Calu3 (cell line): ENCODE measurements at regions not wholly inside any gene's neighbourhood (a gene's known extent, or its start where the extent isn't known, plus 50 kb on each side); places are given as distances from the start of the nearest gene placed in this dataset.

Experiments used
- BruUV-seq: library from RNA; stranded (reverse); fragments of 400-500 nt; replicated peaks from 2 replicates; lab custom pipeline; 2021; lab: Mats Ljungman, UMichigan
- CTCF ChIA-PET: fragments of 300-600 bp; sonication (Branson Sonifier 250); formaldehyde crosslinking; loops from one replicate; lab custom pipeline; 2022; ENCODE audit warnings: antibody characterized with exemption; lab: Charles Lee
- DNase-seq: peaks from one replicate; pipeline ENCODE4 v3.0.0; 2022
- H3K27ac Mint-ChIP-seq: one replicate; pipeline ENCODE4 v1.8.0; 2022; ENCODE audit warnings: mixed read lengths; ENCODE audit not compliant: unreplicated experiment
- H3K27me3 Mint-ChIP-seq: one replicate; pipeline ENCODE4 v1.8.0; 2022; ENCODE audit warnings: mixed read lengths; ENCODE audit not compliant: unreplicated experiment
- H3K36me3 Mint-ChIP-seq: one replicate; pipeline ENCODE4 v1.8.0; 2022; ENCODE audit warnings: mild to moderate bottlenecking, moderate library complexity, mixed read lengths; ENCODE audit not compliant: insufficient read depth, unreplicated experiment
- H3K4me1 Mint-ChIP-seq: one replicate; pipeline ENCODE4 v1.8.0; 2022; ENCODE audit warnings: mild to moderate bottlenecking, low read depth, mixed read lengths; ENCODE audit not compliant: unreplicated experiment
- H3K4me3 Mint-ChIP-seq: one replicate; pipeline ENCODE4 v1.8.0; 2022; ENCODE audit warnings: mild to moderate bottlenecking, low read depth, moderate library complexity, mixed read lengths; ENCODE audit not compliant: unreplicated experiment
- H3K9me3 Mint-ChIP-seq: one replicate; pipeline ENCODE4 v1.8.0; 2022; ENCODE audit warnings: low read depth, mixed read lengths; ENCODE audit not compliant: unreplicated experiment
- CTCF ChIP-seq: fragments of 200-600 bp; IDR thresholded peaks from one replicate; pipeline ENCODE4 v1.8.0; 2022; ENCODE audit warnings: antibody characterized with exemption; ENCODE audit not compliant: unreplicated experiment
- intact Hi-C: fragments of 100-400 bp; cut with micrococcal nuclease; formaldehyde crosslinking; loops from one replicate; pipeline ENCODE4 v1.10.0; 2022; ENCODE audit not compliant: unreplicated experiment

GRCh38 chr16:86243123-86243473 is 267.2 kb upstream of the FOXF1 start:
- intact Hi-C loops, result no loop called here
- CTCF ChIA-PET, result no interaction called here
- H3K4me1 Mint-ChIP-seq, result no peaks in the 10 kb centered on the region

GRCh38 chr16:86243571-86244154 is 266.7 kb upstream of the FOXF1 start:
- BruUV-seq, result no TSS peak
- H3K27me3 Mint-ChIP-seq, result peaks cover 91% of the 10 kb centered on the region
- intact Hi-C loops, result no loop called here
- H3K36me3 Mint-ChIP-seq, result no peaks in the 10 kb centered on the region
- no peaks in the 10 kb centered on the region for H3K9me3 Mint-ChIP-seq
- H3K27ac Mint-ChIP-seq, result no peak overlapping the region
- TF ChIP-seq CTCF, result no peak
- no peak for DNase-seq
- no peak overlapping the region for H3K4me3 Mint-ChIP-seq
- CTCF ChIA-PET, result no interaction called here
- H3K4me1 Mint-ChIP-seq, result no peaks in the 10 kb centered on the region

More at GRCh38 chr16:86243123-86243473, 267.2 kb upstream of the FOXF1 start:
- TF ChIP-seq CTCF, result no peak
- Mint-ChIP-seq H3K27me3 (peaks cover 86% of the 10 kb centered on the region), H3K27ac (no peak overlapping the region), H3K9me3 (no peaks in the 10 kb centered on the region), H3K36me3 (no peaks in the 10 kb centered on the region), H3K4me3 (no peak overlapping the region)
- BruUV-seq, result no TSS peak
- DNase-seq, result no peak

- H3K27ac Mint-ChIP-seq, result no peak overlapping the region
- no peak for TF ChIP-seq CTCF
- BruUV-seq, result no TSS peak
- no peaks in the 10 kb centered on the region for H3K4me1 Mint-ChIP-seq
- H3K9me3 Mint-ChIP-seq, result no peaks in the 10 kb centered on the region
- H3K4me3 Mint-ChIP-seq, result no peak overlapping the region
- DNase-seq, result no peak
- H3K36me3 Mint-ChIP-seq, result no peaks in the 10 kb centered on the region
- intact Hi-C loops, result no loop called here
- CTCF ChIA-PET, result no interaction called here
- H3K27me3 Mint-ChIP-seq, result peaks cover 96% of the 10 kb centered on the region
These were observed 266.2 kb upstream of the FOXF1 start for GRCh38 chr16:86244158-86244557.

GRCh38 chr16:86244936-86245335 is 265.4 kb upstream of the FOXF1 start:
- Mint-ChIP-seq H3K4me1 (no peaks in the 10 kb centered on the region), H3K9me3 (no peaks in the 10 kb centered on the region), H3K27me3 (peaks cover 100% of the 10 kb centered on the region), H3K4me3 (no peak overlapping the region), H3K27ac (no peak overlapping the region), H3K36me3 (no peaks in the 10 kb centered on the region)
- intact Hi-C loops, result no loop called here
- no peak for TF ChIP-seq CTCF
- CTCF ChIA-PET, result no interaction called here
- no peak for DNase-seq
- BruUV-seq, result no TSS peak
